ENCODE measurements at regions not wholly inside any gene's neighbourhood (a gene's known extent, or its start where the extent isn't known, plus 50 kb on each side); places are given as distances from the start of the nearest gene placed in this dataset.

DNA sequence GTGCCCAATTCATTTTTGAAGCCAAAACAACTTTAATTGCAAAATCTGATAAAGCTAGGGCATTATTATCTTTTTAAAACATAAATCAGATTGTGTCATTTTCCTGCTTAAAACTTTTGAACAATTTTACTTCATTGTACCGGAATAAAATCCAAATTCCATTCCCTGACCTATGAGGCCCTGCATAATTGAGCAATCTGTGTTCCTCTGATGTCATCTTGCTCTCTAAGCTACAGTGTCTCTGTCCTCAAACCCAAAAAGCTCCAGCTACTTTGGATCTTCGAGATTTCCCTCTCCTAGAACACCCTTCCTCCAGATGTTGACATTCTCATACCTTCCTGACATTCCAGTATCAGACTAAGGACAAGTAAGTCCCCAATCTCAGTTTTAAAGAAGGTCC lies 395.9 kb downstream of the LRATD1 start:
- H4K20me1 ChIP-seq (replicated peaks; ENCODE audit: insufficient read depth), result no peaks in the 10 kb centered on the region
- H3K4me1 ChIP-seq (ENCODE audit: insufficient read depth), result no peaks in the 10 kb centered on the region
- no peaks in the 10 kb centered on the region for H3K79me2 ChIP-seq (replicated peaks; ENCODE audit: insufficient read depth)
- H3F3A ChIP-seq (replicated peaks; ENCODE audit: low read depth), result no peaks in the 10 kb centered on the region
- H3K4me2 ChIP-seq, result no peak overlapping the region
- H3K27ac ChIP-seq (ENCODE audit: low read depth), result no peak overlapping the region
- TF ChIP-seq EZH2phosphoT487 (IDR thresholded peaks at IDR 0.05; ENCODE audit: unreplicated experiment), result no peak
- TF ChIP-seq, protein P1, sequence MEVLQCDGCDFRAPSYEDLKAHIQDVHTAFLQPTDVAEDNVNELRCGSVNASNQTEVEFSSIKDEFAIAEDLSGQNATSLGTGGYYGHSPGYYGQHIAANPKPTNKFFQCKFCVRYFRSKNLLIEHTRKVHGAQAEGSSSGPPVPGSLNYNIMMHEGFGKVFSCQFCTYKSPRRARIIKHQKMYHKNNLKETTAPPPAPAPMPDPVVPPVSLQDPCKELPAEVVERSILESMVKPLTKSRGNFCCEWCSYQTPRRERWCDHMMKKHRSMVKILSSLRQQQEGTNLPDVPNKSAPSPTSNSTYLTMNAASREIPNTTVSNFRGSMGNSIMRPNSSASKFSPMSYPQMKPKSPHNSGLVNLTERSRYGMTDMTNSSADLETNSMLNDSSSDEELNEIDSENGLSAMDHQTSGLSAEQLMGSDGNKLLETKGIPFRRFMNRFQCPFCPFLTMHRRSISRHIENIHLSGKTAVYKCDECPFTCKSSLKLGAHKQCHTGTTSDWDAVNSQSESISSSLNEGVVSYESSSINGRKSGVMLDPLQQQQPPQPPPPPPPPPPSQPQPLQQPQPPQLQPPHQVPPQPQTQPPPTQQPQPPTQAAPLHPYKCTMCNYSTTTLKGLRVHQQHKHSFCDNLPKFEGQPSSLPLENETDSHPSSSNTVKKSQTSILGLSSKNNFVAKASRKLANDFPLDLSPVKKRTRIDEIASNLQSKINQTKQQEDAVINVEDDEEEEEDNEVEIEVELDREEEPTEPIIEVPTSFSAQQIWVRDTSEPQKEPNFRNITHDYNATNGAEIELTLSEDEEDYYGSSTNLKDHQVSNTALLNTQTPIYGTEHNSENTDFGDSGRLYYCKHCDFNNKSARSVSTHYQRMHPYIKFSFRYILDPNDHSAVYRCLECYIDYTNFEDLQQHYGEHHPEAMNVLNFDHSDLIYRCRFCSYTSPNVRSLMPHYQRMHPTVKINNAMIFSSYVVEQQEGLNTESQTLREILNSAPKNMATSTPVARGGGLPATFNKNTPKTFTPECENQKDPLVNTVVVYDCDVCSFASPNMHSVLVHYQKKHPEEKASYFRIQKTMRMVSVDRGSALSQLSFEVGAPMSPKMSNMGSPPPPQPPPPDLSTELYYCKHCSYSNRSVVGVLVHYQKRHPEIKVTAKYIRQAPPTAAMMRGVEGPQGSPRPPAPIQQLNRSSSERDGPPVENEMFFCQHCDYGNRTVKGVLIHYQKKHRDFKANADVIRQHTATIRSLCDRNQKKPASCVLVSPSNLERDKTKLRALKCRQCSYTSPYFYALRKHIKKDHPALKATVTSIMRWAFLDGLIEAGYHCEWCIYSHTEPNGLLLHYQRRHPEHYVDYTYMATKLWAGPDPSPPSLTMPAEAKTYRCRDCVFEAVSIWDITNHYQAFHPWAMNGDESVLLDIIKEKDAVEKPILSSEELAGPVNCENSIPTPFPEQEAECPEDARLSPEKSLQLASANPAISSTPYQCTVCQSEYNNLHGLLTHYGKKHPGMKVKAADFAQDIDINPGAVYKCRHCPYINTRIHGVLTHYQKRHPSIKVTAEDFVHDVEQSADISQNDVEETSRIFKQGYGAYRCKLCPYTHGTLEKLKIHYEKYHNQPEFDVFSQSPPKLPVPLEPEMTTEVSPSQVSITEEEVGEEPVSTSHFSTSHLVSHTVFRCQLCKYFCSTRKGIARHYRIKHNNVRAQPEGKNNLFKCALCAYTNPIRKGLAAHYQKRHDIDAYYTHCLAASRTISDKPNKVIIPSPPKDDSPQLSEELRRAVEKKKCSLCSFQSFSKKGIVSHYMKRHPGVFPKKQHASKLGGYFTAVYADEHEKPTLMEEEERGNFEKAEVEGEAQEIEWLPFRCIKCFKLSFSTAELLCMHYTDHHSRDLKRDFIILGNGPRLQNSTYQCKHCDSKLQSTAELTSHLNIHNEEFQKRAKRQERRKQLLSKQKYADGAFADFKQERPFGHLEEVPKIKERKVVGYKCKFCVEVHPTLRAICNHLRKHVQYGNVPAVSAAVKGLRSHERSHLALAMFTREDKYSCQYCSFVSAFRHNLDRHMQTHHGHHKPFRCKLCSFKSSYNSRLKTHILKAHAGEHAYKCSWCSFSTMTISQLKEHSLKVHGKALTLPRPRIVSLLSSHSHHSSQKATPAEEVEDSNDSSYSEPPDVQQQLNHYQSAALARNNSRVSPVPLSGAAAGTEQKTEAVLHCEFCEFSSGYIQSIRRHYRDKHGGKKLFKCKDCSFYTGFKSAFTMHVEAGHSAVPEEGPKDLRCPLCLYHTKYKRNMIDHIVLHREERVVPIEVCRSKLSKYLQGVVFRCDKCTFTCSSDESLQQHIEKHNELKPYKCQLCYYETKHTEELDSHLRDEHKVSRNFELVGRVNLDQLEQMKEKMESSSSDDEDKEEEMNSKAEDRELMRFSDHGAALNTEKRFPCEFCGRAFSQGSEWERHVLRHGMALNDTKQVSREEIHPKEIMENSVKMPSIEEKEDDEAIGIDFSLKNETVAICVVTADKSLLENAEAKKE (CRISPR knock-in tag; IDR thresholded peaks at IDR 0.05), result no peak
- no peak for TF ChIP-seq ETS1 (IDR thresholded peaks at IDR 0.05)
- TF ChIP-seq, protein P2, sequence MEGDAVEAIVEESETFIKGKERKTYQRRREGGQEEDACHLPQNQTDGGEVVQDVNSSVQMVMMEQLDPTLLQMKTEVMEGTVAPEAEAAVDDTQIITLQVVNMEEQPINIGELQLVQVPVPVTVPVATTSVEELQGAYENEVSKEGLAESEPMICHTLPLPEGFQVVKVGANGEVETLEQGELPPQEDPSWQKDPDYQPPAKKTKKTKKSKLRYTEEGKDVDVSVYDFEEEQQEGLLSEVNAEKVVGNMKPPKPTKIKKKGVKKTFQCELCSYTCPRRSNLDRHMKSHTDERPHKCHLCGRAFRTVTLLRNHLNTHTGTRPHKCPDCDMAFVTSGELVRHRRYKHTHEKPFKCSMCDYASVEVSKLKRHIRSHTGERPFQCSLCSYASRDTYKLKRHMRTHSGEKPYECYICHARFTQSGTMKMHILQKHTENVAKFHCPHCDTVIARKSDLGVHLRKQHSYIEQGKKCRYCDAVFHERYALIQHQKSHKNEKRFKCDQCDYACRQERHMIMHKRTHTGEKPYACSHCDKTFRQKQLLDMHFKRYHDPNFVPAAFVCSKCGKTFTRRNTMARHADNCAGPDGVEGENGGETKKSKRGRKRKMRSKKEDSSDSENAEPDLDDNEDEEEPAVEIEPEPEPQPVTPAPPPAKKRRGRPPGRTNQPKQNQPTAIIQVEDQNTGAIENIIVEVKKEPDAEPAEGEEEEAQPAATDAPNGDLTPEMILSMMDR (conservative IDR thresholded peaks at IDR 0.05; ENCODE audit: low read depth in 2 of 2), result no peak
- no peak for TF ChIP-seq NANOG (IDR thresholded peaks at IDR 0.05; ENCODE audit: borderline replicate concordance)
- no peak for TF ChIP-seq CREB1 (CRISPR knock-in tag; IDR thresholded peaks at IDR 0.05; ENCODE audit: low read depth)
- no peak for TF ChIP-seq POLR2AphosphoS5 (IDR thresholded peaks at IDR 0.05; ENCODE audit: low read depth)
- TF ChIP-seq, protein P3, sequence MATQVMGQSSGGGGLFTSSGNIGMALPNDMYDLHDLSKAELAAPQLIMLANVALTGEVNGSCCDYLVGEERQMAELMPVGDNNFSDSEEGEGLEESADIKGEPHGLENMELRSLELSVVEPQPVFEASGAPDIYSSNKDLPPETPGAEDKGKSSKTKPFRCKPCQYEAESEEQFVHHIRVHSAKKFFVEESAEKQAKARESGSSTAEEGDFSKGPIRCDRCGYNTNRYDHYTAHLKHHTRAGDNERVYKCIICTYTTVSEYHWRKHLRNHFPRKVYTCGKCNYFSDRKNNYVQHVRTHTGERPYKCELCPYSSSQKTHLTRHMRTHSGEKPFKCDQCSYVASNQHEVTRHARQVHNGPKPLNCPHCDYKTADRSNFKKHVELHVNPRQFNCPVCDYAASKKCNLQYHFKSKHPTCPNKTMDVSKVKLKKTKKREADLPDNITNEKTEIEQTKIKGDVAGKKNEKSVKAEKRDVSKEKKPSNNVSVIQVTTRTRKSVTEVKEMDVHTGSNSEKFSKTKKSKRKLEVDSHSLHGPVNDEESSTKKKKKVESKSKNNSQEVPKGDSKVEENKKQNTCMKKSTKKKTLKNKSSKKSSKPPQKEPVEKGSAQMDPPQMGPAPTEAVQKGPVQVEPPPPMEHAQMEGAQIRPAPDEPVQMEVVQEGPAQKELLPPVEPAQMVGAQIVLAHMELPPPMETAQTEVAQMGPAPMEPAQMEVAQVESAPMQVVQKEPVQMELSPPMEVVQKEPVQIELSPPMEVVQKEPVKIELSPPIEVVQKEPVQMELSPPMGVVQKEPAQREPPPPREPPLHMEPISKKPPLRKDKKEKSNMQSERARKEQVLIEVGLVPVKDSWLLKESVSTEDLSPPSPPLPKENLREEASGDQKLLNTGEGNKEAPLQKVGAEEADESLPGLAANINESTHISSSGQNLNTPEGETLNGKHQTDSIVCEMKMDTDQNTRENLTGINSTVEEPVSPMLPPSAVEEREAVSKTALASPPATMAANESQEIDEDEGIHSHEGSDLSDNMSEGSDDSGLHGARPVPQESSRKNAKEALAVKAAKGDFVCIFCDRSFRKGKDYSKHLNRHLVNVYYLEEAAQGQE (IDR thresholded peaks at IDR 0.05; ENCODE audit: unreplicated experiment), result no peak
- no peak for TF ChIP-seq JUNB (IDR thresholded peaks at IDR 0.05; ENCODE audit: unreplicated experiment)
- no peak for TF ChIP-seq ZNF114 (CRISPR knock-in tag; IDR thresholded peaks at IDR 0.05)
- no peak for TF ChIP-seq STAT1 (IDR thresholded peaks at IDR 0.05; ENCODE audit: unreplicated experiment)
- TF ChIP-seq ZNF331 (CRISPR knock-in tag; IDR thresholded peaks at IDR 0.05; ENCODE audit: low read depth), result no peak
- TF ChIP-seq EZH2 (IDR thresholded peaks at IDR 0.05; ENCODE audit: low read depth, unreplicated experiment), result no peak
- Mint-ChIP-seq H3K27me3 (ENCODE audit: insufficient read depth, low read depth, poor library complexity) (peaks cover 4% of the 10 kb centered on the region), H3K4me1 (peaks cover 5% of the 10 kb centered on the region; the same call in 2 of the 3 replicates), H3K4me3 (no peak overlapping the region), H3K9me3 (no peaks in the 10 kb centered on the region), H3K36me3 (ENCODE audit: low read depth) (no peaks in the 10 kb centered on the region), H3K27ac (no peak overlapping the region)
- ATAC-seq (no peak), DNase-seq (ENCODE audit: low spot score) (no peak)
- no peaks in the 10 kb centered on the region for H3K36me3 ChIP-seq (ENCODE audit: insufficient read depth)
- peak overlapping the region; percentile 2 for H2AFZ ChIP-seq
- no peak overlapping the region for H3K4me3 ChIP-seq
- H3K9me2 ChIP-seq (ENCODE audit: insufficient read depth), result no peaks in the 10 kb centered on the region; the same call in 1 of the 2 replicates
- no peaks in the 10 kb centered on the region for H3K27me3 ChIP-seq (ENCODE audit: insufficient read depth)

Measured in GM23338 (cell line).